ENCODE measurements at regions not wholly inside any gene's neighbourhood (a gene's known extent, or its start where the extent isn't known, plus 50 kb on each side); places are given as distances from the start of the nearest gene placed in this dataset.

DNA sequence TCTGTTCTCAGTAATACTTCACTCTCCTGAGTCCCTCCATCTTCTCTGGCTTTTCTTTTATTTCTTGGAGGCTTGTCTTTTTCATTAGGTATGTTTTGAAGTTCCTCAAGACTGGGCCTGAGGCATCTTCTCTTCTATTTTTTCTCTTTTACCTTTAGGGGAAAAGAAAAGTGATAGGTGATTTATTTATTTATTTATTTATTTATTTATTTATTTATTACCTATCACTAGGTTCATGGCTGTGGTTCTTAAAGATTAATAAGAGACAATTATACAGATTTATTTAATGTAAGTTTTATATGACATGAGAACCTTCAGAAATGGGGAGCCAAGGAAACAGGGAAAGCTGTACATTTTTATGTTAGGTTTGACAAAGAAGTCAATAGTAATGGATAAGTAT is 330.3 kb upstream of the RBMS3 start:
- no peak for TF ChIP-seq POLR2A (IDR thresholded peaks at IDR 0.05; ENCODE audit: low read depth, low read length)
- FAIRE-seq (no peak), DNase-seq (ENCODE audit: insufficient read length, low spot score) (no peak)

DNA sequence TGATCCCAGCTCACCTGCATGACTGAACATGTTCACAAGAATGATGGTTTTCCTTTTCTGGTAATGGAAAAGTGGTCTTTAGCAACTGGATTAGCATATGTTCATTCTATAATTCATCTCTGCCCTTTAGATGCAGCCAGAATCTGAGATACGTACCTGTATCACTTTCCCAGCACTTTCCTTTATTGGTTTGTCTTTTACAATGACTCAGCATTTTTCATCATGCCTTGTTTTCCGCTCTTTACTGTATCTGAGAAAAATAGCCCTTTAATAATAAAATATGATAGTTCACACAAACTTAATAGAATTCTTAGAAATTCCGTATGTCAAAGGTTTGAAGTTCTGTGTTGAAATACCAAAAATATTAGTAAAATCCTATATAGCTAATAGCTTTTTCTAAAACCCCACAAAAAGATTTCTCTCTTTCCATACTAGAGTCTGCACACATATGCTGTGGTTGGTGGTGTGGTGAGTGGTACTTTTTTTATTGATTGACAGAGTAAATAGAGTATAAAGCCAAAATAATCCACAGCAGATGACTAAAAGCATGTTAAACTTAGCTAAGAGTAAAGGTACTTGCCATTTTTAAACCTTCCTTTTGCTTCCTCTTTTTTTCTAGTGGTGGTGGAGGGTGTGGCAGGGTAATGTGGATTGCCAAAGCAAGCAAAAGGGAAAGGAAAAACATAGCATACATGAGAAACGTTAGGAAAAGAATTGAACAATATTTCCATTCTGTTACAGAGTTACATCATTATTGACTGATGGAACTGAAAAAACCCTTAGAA is 328.9 kb upstream of the RBMS3 start:
- DNase-seq (ENCODE audit: insufficient read length, low spot score) (no peak), FAIRE-seq (no peak)
- TF ChIP-seq POU2F2 (IDR thresholded peaks at IDR 0.05; ENCODE audit: low read depth, low read length): no peak
- no peak for TF ChIP-seq POLR2A (IDR thresholded peaks at IDR 0.05; ENCODE audit: low read depth, low read length)
- no peak for TF ChIP-seq SPI1 (IDR thresholded peaks at IDR 0.05; ENCODE audit: low read depth, low read length)

- TF ChIP-seq POLR2A (IDR thresholded peaks at IDR 0.05; ENCODE audit: low read depth, low read length) (no peak), POU2F2 (IDR thresholded peaks at IDR 0.05; ENCODE audit: low read depth, low read length) (no peak), PAX5 (IDR thresholded peaks at IDR 0.05; ENCODE audit: insufficient read depth, low read length, severe bottlenecking) (no peak), SPI1 (IDR thresholded peaks at IDR 0.05; ENCODE audit: low read depth, low read length) (no peak), TAF1 (IDR thresholded peaks at IDR 0.05; ENCODE audit: low read depth, low read length) (no peak), POLR2AphosphoS5 (IDR thresholded peaks at IDR 0.05; ENCODE audit: low read depth, low read length) (no peak)
- DNase-seq (ENCODE audit: insufficient read length, low spot score): no peak
- FAIRE-seq: no peak
Observed at GRCh38 chr3:28958656-28959055, 322.2 kb upstream of the RBMS3 start.

DNA sequence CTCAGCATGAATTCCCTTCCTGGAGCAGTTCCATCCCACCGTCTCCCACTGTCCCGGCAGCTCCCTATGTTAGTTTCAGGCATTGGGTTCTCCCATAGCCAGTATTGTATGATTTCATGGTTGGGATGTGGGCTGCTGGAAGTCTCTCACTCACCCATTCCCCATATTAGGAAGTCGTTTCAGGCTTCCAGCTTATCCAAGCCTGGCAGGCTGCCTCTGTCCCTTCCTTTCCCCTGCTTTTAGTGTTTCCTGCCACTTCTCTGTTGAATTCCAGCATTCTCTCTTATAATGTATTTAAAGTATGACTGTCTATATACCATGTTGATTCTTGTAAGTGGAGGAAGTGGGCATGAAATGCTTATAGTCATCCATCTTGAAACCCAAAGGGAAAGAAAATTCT is 309.7 kb upstream of the RBMS3 start:
- DNase-seq (ENCODE audit: insufficient read length, low spot score): no peak
- TF ChIP-seq SPI1 (IDR thresholded peaks at IDR 0.05; ENCODE audit: low read depth, low read length): no peak
- TF ChIP-seq POLR2A (IDR thresholded peaks at IDR 0.05; ENCODE audit: low read depth, low read length): no peak
- no peak for TF ChIP-seq PAX5 (IDR thresholded peaks at IDR 0.05; ENCODE audit: insufficient read depth, low read length, severe bottlenecking)
- TF ChIP-seq POU2F2 (IDR thresholded peaks at IDR 0.05; ENCODE audit: low read depth, low read length): no peak
- no peak for TF ChIP-seq POLR2AphosphoS5 (IDR thresholded peaks at IDR 0.05; ENCODE audit: low read depth, low read length)
- no peak for TF ChIP-seq TAF1 (IDR thresholded peaks at IDR 0.05; ENCODE audit: low read depth, low read length)
- FAIRE-seq: no peak

GRCh38 chr3:28972921-28973320 is 307.9 kb upstream of the RBMS3 start:
- DNase-seq (ENCODE audit: insufficient read length, low spot score): no peak
- no peak for FAIRE-seq
- TF ChIP-seq TAF1 (IDR thresholded peaks at IDR 0.05; ENCODE audit: low read depth, low read length) (no peak), POU2F2 (IDR thresholded peaks at IDR 0.05; ENCODE audit: low read depth, low read length) (no peak), SPI1 (IDR thresholded peaks at IDR 0.05; ENCODE audit: low read depth, low read length) (no peak), POLR2A (IDR thresholded peaks at IDR 0.05; ENCODE audit: low read depth, low read length) (no peak), PAX5 (IDR thresholded peaks at IDR 0.05; ENCODE audit: insufficient read depth, low read length, severe bottlenecking) (no peak), POLR2AphosphoS5 (IDR thresholded peaks at IDR 0.05; ENCODE audit: low read depth, low read length) (no peak)

DNA sequence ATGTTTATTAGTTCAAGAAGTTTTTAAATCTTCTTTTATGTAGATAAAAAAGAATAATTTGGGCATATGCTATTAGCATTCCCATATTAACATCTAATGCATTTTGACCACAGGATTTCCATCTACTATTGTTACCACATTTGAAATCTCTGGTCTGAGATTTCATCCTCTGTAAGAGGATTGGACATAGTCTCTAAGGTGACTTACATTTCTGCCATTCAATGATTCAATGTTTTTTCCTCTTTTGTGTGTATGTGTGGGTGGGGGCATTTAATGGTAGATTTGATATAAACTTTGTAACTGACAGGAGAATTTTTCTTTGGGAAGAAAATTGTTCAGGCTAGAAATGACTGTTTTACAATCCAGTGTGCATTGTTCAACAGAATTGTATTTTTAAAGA is 307.3 kb upstream of the RBMS3 start:
- DNase-seq (ENCODE audit: insufficient read length, low spot score) (no peak), FAIRE-seq (no peak)
- TF ChIP-seq POLR2AphosphoS5 (IDR thresholded peaks at IDR 0.05; ENCODE audit: low read depth, low read length): no peak
- TF ChIP-seq SPI1 (IDR thresholded peaks at IDR 0.05; ENCODE audit: low read depth, low read length): no peak
- TF ChIP-seq POLR2A (IDR thresholded peaks at IDR 0.05; ENCODE audit: low read depth, low read length): no peak
- TF ChIP-seq TAF1 (IDR thresholded peaks at IDR 0.05; ENCODE audit: low read depth, low read length): no peak
- no peak for TF ChIP-seq POU2F2 (IDR thresholded peaks at IDR 0.05; ENCODE audit: low read depth, low read length)
- TF ChIP-seq PAX5 (IDR thresholded peaks at IDR 0.05; ENCODE audit: insufficient read depth, low read length, severe bottlenecking): no peak

DNA sequence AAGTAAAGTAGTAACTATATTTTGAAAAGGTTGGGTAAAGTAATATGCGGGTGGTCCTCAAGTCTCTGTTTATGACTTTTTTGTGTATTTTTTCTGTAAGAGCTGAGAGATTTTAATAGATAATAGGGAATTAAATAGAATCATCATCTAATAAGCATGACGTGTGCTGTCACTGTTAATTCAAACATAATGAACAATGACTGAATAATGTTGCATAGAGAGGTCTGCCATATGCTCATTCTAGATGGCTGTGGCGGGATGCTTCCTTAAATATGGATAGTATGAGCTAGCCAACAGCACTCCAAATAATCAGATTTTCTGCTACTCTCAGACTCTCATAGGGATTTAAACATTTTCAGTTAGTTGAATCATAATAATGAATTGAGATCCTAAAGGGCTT is 302.8 kb upstream of the RBMS3 start:
- TF ChIP-seq POU2F2 (IDR thresholded peaks at IDR 0.05; ENCODE audit: low read depth, low read length) (no peak), POLR2AphosphoS5 (IDR thresholded peaks at IDR 0.05; ENCODE audit: low read depth, low read length) (no peak), PAX5 (IDR thresholded peaks at IDR 0.05; ENCODE audit: insufficient read depth, low read length, severe bottlenecking) (no peak), POLR2A (IDR thresholded peaks at IDR 0.05; ENCODE audit: low read depth, low read length) (no peak), TAF1 (IDR thresholded peaks at IDR 0.05; ENCODE audit: low read depth, low read length) (no peak), SPI1 (IDR thresholded peaks at IDR 0.05; ENCODE audit: low read depth, low read length) (no peak)
- no peak for FAIRE-seq
- no peak for DNase-seq (ENCODE audit: insufficient read length, low spot score)

- FAIRE-seq: no peak
- no peak for TF ChIP-seq POLR2AphosphoS5 (IDR thresholded peaks at IDR 0.05; ENCODE audit: low read depth, low read length)
- TF ChIP-seq PAX5 (IDR thresholded peaks at IDR 0.05; ENCODE audit: insufficient read depth, low read length, severe bottlenecking): no peak
- no peak for TF ChIP-seq POLR2A (IDR thresholded peaks at IDR 0.05; ENCODE audit: low read depth, low read length)
- TF ChIP-seq TAF1 (IDR thresholded peaks at IDR 0.05; ENCODE audit: low read depth, low read length): no peak
- TF ChIP-seq POU2F2 (IDR thresholded peaks at IDR 0.05; ENCODE audit: low read depth, low read length): no peak
- no peak for TF ChIP-seq SPI1 (IDR thresholded peaks at IDR 0.05; ENCODE audit: low read depth, low read length)
Observed at GRCh38 chr3:28980131-28980530, 300.7 kb upstream of the RBMS3 start.

GRCh38 chr3:28980631-28981030 is 300.2 kb upstream of the RBMS3 start:
- FAIRE-seq: no peak
- no peak for TF ChIP-seq POLR2A (IDR thresholded peaks at IDR 0.05; ENCODE audit: low read depth, low read length)
- TF ChIP-seq POLR2AphosphoS5 (IDR thresholded peaks at IDR 0.05; ENCODE audit: low read depth, low read length): no peak
- TF ChIP-seq POU2F2 (IDR thresholded peaks at IDR 0.05; ENCODE audit: low read depth, low read length): no peak
- no peak for TF ChIP-seq TAF1 (IDR thresholded peaks at IDR 0.05; ENCODE audit: low read depth, low read length)
- TF ChIP-seq SPI1 (IDR thresholded peaks at IDR 0.05; ENCODE audit: low read depth, low read length): no peak
- no peak for TF ChIP-seq PAX5 (IDR thresholded peaks at IDR 0.05; ENCODE audit: insufficient read depth, low read length, severe bottlenecking)

More at GRCh38 chr3:28980131-28980530, 300.7 kb upstream of the RBMS3 start:
- no peak for DNase-seq (ENCODE audit: insufficient read length, low spot score)

DNA sequence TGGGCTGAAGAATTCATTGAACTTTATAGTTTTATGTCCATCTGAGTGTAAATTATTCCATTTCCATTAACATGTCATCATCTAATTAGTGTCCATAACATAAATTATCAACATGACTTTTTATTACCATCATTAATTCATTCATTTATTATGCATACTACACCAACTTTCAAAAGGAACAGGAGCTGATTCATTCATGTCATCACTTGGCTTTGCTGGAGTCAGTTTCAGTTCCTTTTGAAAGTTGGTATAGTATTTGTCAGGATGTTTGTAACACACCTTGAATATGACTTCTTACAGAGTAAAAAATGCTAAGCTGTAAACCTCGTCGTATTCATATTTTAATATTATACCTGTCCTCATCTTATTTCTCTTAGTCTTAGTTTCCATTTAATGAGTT is 298.0 kb upstream of the RBMS3 start:
- DNase-seq (ENCODE audit: insufficient read length, low spot score) (no peak), FAIRE-seq (no peak)
- TF ChIP-seq SPI1 (IDR thresholded peaks at IDR 0.05; ENCODE audit: low read depth, low read length) (peak; percentile 95), TAF1 (IDR thresholded peaks at IDR 0.05; ENCODE audit: low read depth, low read length) (no peak)

More at GRCh38 chr3:28980631-28981030, 300.2 kb upstream of the RBMS3 start:
- DNase-seq (ENCODE audit: insufficient read length, low spot score): no peak

Measured in GM12891 (cell line).